NCI-H524 (cell line): ENCODE measurements at regions not wholly inside any gene's neighbourhood (a gene's known extent, or its start where the extent isn't known, plus 50 kb on each side); places are given as distances from the start of the nearest gene placed in this dataset.
"Not testable (repeated sequence)": the region's sequence is repeated elsewhere in the genome, so short reads cannot be mapped to it uniquely, and the experiment has no call there.

Experiments used
- DNase-seq, 2 experiments: peaks; one replicate each; lab custom pipeline; 2025; lab: John Stamatoyannopoulos, UW

DNA sequence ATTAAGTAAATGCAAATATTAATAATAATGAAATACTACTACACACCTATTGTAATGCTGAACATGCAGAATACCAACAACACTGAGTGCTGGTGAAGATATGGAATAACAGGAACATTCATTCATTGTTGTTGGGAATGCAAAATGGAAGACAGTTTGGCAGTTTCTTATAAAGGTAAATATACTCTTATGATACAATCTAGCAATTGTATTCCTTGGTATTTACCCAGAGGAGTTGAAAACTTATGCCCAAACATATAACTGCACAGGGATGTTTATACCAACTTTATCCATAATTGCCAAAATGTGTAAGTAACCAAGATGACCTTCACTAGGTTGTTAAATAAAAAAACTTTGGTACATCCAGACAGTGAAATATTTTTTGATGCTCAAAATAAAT is 636.8 kb downstream of the PRR16 start:
- DNase-seq: no peak

DNA sequence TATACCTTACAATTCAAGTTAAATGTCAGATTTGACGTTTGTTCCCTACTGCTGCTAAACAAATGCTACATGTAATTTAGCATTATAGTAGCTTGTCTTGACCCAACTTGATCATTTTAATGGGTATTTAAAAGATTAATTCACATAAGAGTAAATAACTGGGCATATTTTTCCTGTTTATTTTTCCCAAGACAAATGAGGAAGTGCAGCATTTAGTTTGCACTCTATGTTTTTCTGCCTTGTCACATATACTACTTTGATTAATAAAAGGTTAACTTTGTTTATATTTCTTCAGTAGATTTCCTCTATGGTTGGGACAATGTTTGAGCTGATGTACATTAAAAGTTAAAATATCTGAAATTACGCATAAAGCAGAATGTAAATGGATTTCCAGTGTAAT is 641.8 kb downstream of the PRR16 start:
- no peak for DNase-seq

DNA sequence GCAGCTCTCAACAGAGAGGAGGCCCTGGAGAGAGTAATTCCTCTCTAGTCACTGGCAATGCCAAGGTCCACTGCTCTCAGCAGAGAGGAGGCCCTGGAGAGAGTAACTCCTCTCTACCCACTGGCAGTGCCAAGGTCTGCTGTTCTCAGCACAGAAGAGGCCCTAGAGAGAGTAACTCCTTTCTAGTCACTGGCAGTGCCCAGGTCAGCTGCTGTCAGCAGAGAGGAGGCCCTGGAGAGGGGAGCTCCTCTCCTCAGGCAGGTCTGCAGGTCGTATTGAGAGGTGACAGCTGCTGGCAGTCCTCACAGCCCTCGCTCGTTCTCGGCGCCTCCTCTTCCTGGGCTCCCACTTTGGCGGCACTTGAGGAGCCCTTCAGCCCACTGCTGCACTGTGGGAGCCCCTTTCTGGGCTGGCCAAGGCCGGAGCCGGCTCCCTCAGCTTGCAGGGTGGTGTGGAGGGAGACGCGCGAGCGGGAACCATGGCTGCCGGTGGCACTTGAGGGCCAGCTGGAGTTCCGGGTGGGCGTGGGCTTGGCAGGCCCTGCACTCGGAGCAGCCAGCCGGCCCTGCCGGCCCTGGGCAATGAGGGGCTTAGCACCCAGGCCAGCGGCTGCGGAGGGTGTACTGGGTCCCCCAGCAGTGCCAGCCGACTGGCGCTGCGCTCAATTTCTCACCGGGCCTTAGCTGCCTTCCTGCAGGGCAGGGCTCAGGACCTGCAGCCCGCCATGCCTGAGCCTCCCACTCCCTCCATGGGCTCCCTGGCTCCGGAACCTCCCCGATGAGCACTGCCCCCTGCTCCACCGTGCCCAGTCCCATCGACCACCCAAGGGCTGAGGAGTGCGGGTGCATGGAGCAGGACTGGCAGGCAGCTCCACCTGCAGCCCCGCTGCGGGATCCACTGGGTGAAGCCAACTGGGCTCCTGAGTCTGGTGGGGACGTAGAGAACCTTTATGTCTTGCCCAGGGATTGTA is 642.9 kb downstream of the PRR16 start:
- not testable (repeated sequence) for DNase-seq

DNA sequence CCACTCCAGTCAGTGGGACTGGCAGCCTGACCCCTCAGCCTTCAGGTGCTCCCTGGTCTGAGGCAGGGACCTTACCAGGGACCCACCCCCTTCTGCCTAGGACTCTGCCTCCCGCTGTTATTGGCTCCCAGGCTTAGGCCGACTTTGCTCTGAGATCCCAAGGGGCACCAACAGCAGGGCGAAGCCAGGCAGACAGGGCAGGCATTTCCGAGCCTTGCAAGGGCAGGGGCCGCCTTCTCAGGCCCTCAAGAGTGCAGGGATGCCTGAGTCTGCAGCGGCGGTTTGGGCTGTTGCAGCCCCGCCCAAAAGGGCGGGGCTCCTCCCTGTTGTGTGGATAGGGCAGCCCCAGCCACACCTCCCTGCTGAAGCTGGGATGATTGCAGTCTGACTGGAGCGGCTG is 644.6 kb downstream of the PRR16 start:
- DNase-seq: no peak

DNA sequence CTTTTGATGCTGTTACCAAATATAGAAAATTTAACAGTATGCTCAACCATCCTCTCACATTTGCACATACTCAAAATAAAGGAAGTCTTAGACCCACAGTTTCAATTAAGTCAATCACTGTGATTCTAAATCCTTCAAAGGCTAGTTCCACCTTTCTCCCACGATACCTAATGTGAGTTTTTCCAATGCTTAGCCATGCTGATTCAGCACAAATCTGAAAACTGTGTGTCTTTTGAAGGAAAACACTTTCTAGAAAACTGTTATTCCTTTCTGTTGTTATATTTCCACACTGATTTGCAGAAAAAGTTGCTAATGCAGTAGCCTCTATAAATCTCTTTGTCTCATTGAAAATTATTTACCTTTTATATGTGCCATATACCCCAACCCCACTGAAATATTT is 645.7 kb downstream of the PRR16 start:
- no peak for DNase-seq

DNA sequence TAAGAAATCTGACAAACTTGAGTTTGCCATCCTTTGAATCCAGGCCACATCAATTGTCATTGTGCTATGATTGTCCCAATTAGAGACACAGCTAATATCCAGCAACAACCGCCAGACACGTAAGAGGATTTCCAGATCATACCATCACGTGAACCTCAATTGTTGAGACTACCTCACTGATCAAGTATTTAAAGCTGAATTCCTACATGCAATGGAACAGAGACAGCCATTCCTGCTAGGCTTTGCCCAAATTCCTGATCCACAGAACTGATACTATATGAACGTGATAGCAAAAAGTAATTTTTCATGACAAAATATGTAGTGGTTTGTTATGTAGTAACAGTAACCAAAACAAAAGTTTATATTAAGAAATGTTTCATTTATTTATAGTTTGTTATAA is 657.7 kb downstream of the PRR16 start:
- DNase-seq: no peak

DNA sequence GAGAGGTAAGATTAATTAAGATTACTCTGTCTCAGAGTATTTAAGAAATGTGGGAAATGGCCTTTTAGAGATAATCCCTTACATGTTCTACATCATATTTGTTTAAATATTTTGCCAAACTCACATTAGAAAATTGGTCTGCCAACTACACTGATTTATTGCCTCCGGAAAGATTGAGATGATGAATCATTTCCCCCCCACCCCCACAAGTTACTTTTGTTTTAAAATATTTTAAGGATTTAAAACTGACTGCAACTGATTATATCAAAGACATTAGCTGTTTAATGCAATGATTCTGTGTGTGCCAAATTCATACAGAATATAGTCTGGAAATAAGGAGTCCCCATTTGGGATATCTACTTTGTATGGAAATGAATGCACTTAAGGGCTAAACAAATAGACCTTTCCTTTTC is 674.4 kb downstream of the PRR16 start:
- peak in 1 of 2 experiments; percentile 43 for DNase-seq

DNA sequence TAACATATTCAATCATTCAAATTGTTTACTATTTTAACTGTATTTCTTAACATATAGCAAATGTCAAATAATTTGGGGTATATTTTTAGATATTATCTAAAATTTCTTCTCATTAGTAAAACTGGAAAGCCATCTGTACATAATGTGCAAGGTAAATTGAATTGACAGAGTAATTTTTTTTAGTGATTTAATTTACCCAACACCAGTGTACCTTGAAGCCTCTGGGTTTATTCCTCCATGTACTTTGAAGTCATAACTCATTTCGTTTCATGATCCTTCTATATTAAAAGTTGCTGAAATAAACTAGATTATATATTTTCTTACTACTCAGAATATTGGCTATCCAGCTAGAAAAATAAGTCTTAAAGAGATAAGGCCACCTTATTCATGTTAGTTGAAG is 674.9 kb downstream of the PRR16 start:
- no peak for DNase-seq

DNA sequence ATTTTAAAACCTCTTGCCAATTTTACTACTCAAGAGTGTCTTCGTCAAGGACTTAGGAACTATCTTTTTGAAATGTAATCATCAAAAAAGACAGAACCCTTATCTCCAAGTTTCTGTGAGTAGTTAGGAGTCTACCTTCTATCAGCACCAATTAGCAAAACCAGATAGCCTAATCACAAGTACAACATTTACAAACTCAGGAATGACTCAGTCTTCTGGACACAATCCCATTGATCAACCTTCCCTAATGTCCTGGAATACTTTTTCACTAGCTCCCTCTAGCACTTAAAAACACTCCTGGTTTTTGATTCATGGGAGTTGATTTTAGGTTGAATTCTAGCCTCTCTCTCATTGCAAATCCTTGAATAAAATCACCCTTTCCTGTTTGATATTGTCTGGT is 680.7 kb downstream of the PRR16 start:
- no peak for DNase-seq

DNA sequence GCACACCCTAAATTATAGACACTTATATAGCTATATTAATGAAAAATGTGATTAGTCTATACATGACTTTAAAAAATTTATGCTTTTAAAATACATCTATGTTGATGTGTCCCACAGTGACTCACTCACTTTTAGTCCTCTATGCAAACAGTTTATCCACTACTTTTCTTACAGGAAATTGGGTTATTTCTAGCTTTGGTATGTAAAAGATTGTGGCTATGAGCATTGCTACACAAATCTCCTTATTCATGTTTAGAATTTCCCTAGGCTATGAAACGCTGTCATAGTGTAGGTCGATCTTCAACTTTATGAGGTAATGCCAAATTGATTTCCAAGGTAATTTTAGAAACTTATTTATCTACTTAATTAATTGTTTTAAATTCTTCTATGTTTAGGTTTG is 687.4 kb downstream of the PRR16 start:
- DNase-seq: no peak

DNA sequence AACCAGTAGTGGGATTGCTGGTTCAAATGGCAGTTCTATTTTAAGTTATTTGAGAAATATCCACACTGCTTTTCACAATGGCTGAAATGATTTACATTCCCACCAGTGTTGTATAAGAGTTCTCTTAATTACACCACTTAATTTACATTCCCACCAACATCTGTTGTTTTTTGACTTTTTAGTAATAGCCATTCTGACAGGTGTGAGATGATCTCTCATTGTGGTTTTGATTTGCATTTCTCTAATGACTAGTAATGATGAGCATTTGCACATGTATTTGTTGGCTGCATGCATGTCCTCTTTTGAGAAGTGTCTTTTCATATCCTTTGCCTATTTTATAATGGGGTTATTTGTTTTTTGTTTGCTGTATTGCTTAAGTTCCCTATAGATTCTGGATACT is 688.3 kb downstream of the PRR16 start:
- peak; percentile 5 to 78 for DNase-seq

DNA sequence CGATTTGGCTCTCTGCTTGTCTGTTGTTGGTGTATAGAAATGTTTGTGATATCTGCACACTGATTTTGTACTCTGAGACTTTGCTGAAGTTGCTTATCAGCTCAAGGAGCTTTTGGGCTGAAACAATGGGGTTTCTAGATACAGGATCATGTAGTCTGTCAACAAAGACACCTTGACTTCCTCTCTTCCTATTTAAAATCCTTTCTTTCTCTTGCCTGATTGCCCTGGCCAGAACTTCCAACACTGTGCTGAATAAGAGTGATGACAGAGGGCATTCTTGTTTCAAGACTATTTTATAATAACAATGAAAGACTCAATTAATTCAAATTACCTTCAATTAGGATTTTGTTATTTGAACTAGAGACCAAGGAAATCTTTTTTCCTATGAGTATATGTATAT is 692.5 kb downstream of the PRR16 start:
- DNase-seq: no peak

DNA sequence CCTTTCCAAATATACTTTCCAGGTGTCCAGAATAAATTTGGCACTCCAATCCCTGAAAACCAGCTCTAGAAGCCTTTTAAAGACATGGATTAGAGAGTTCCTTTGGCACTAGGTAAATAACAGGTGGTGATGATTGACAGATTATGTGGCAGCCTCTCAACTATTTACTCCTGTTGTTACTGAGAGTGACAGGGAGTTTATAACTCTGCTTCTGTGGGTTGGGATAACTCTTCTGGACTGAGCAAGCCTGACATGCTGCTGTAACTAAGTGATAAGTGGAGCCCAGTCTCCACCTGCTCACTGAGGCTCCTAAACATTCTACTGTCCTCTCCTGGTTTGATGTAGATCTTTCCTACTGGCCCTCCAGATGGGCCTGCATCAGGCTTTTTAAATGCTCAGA is 693.2 kb upstream of the FTMT start:
- peak in 1 of 2 experiments; percentile 73 for DNase-seq

DNA sequence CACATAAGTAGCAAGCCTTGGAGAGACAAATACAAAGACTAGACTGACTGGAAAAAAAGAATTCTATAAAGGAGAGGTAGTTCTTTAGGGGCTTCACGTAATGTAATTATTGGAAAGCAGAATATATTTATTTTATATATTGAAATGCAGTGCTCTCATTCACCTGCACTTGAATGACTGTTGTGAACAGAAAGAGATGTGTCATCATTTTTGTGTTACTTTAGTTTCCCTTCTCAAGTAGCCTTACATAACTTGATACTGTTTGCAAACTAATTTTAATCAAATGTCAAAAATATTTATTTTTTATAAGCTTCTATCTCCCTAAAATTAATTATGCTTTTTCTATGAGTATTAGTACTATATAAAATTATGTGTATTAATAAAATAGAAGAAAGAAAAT is 691.1 kb upstream of the FTMT start:
- no peak for DNase-seq

DNA sequence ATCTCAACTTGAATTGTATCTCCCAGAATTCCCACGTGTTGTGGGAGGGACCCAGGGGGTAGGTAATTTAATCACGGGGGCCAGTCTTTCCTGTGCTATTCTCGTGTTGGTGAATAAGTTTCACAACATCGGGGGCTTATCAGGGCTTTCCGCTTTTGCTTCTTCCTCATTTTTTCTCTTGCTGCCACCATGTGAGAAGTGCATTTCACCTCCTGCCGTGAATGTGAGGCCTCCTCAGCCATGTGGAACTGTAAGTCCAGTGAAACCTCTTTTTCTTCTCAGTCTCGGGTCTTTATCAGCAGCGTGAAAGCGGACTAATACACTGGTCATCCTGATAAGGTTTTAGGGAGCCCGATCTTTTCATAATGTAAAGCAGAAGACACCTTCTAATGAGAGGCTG is 687.0 kb upstream of the FTMT start:
- no peak for DNase-seq

DNA sequence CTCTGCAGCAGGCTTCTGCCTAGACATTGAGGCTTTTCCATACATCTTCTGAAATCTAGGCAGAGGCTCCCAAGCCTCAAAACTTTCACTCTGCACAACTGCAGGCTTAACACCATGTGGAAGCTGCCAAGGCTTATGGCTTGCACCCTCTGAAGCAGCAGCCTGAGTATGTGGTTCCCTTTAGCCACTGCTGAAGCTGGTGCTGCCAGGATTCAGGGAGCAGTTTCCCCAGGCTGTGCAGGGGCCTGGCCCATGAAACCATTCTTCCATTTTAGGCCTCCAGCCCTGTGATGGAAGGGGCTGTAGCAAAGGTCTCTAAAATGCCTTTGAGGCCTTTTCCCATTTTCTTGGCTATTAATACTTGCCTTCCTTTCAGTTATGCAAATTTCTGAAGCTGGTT is 680.3 kb upstream of the FTMT start:
- DNase-seq: no peak

DNA sequence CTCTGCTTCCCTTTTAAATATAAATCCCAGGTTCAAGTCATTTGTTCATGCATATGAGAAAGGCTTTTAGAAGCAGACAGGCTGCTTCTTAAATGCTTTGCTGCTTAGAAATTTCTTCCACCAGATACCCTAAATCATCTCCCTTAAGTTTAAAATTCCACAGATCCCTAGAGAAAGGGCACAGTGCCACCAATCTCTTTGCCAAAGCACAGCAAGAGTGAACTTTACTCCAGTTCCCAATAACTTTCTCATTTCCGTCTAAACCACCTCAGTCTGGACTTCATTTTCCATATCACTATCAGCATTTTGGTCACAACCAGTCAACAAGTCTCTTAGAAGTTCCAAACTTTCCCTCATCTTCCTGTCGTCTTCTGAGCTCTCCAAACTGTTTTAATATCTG is 679.8 kb upstream of the FTMT start:
- DNase-seq: no peak

DNA sequence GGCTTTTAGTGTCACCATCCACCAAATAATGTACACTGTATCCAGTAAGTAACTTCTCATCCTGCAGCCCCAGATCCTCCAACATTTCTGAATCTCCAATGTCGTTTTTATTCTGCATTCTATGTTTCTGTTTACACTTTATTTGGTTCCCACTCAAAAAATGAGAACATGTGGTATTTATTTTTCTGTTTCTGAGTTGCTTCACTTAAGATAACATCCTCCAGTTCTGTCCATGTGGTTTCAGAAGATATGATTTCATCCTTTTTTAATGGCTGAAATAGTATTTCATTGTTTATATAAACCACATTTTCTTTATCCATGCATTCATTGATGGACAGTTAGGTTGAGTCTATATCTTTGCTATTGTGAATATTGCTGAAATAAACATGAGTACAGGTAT is 677.3 kb upstream of the FTMT start:
- DNase-seq: no peak

DNA sequence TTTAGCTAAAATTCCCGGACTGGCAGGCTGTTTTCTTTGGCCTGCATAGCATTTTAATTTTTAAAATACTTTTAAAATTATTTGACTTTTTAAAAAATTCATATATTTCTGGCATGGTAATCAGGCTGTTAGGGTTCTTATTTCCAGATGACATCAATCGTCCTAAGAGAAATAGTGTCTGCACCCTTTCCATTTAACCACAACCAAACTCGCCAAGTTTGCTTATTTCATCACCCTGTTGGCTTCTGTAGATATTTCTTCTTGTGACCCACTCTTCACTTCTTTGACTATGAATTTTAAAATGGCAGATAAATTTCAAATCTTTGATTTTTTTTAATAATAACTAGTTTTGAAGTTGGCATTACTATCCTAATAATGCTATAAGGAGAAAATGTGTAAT is 675.7 kb upstream of the FTMT start:
- DNase-seq: no peak

DNA sequence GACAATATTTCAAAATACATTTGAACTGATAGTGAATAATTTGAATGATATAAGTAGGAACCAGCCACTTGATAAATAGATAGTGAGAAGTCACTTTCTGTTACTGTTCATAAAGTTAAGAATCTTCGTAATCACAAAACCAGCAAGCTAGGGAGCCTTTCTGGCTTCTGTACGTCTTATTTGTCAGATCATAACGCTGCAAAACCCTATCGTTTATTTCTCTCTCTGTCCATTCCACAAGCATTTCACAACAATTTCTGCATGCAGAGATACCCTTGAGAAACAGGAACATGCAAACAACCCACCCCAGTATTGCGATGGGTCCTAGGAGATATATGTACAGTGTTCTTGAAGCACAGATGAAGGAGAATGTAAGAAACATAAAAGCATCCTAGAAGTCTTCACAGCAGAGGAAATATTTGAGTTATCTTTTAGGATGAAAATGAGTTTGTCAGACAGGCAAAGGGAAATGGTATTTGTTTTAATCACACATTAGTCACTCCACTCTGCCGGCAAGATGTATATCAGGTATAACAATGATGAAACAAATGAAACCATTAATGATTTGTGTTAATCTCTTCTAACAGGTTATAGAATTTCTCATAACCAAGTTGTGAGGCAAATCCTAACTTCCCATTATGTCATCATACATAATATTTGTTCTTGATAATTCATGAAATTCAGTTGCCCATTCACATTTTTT is 668.7 kb upstream of the FTMT start:
- DNase-seq: no peak

DNA sequence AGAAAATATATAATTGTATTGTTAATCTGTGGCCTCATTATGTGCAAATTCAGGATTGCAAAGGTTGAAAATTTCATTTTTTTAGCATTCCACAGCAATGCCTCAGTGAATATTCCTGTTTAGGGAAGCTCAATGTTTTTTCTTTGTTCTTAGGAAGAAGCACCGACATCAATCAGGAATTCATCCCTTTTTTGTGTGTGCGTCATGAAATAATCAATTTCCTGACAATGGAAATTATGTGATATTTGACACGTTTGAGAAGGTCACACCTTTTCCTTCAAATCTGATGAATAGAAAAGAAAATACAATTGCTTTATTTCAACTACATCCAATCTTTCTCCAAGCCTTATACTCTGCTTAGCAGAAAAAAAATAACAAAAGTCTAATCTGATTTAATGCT is 662.8 kb upstream of the FTMT start:
- no peak for DNase-seq

DNA sequence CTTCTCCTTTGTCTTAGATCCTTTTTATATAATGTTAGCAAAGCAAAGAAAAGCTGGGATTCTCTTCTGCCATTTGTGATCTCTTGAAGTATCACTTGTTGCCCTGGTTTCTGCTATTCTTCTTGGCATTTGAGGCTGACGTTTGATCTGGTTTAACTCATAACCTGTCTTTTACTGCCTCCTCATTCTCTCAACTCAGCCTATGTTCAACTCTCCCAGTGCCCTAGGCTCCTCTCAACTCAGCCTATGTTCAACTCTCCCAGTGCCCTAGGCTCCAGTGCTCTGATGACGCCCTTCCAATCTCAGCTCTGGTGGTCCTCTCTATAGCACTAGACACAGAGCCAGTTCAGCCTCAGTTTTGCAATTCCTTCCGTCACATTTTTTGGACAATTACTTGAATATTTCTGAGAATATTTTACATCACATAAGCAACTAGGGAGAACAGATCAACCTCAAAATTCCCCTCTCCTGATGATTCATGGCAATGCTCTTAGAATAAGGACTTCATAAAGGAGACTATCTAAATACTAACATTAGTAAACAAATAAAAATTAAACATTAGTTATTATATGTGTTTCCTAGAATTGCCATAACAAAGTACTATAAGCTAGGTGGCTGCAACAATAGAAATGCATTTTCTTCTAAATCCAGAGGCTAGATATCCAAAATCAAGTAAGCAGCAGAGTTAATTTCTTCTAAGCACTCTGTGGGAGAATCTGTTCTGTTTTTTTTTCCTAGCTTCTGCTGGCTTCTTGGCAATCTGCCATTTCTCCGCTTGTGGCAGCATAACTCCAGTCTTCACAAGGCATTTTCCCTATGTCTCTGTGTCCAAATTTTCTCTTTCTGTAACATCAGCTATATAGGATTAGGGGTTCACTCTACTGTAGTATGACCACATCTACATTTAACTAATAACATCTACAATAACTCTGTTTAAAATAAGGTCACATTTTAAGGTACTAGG is 662.1 kb upstream of the FTMT start:
- DNase-seq: peak; percentile 29 to 65
